ENCODE measurements at regions not wholly inside any gene's neighbourhood (a gene's known extent, or its start where the extent isn't known, plus 50 kb on each side); places are given as distances from the start of the nearest gene placed in this dataset.

GRCh38 chr16:86398622-86399021 is 111.7 kb upstream of the FOXF1 start:
- no peak overlapping the region for H3K27ac ChIP-seq (ENCODE audit: low read depth, low read length)
- no peaks in the 10 kb centered on the region for H3K4me1 ChIP-seq (ENCODE audit: control insufficient read depth, insufficient read depth, low read length)
- Mint-ChIP-seq H3K9me3 (no peaks in the 10 kb centered on the region), H3K4me1 (peaks cover 8% of the 10 kb centered on the region), H3K4me3 (no peak overlapping the region), H3K27me3 (ENCODE audit: insufficient read depth) (peaks cover 9% of the 10 kb centered on the region), H3K36me3 (ENCODE audit: low read depth) (no peaks in the 10 kb centered on the region), H3K27ac (no peak overlapping the region)
- DNase-seq, result no peak
- TF ChIP-seq CTCF (conservative IDR thresholded peaks at IDR 0.05), result no peak
- no peak overlapping the region for H3K4me3 ChIP-seq (ENCODE audit: low read length)
- no peak overlapping the region for H3K9ac ChIP-seq (ENCODE audit: extremely low read depth, low read length, poor library complexity, severe bottlenecking)
- no peaks in the 10 kb centered on the region for H3K36me3 ChIP-seq (ENCODE audit: control insufficient read depth, insufficient read depth, low read length)
- WGBS, 2 experiments (ENCODE audit: insufficient coverage in 1 of 2, insufficient read length in 1 of 2), result 93 to 97% methylated on average over 4 of the region's 4 CpGs
- no peaks in the 10 kb centered on the region for H3K9me3 ChIP-seq (ENCODE audit: control insufficient read depth, low read length)
- H3K27me3 ChIP-seq (ENCODE audit: control insufficient read depth, insufficient read depth, low read length, poor library complexity, severe bottlenecking), result no peaks in the 10 kb centered on the region

GRCh38 chr16:86401126-86401525 is 109.2 kb upstream of the FOXF1 start:
- H3K9ac ChIP-seq (ENCODE audit: extremely low read depth, low read length, poor library complexity, severe bottlenecking), result no peak overlapping the region
- peaks cover 11% of the 10 kb centered on the region for H3K27me3 Mint-ChIP-seq (ENCODE audit: insufficient read depth)
- H3K36me3 ChIP-seq (ENCODE audit: control insufficient read depth, insufficient read depth, low read length), result no peaks in the 10 kb centered on the region
- H3K27ac Mint-ChIP-seq, result no peak overlapping the region
- no peaks in the 10 kb centered on the region for H3K27me3 ChIP-seq (ENCODE audit: control insufficient read depth, insufficient read depth, low read length, poor library complexity, severe bottlenecking)
- H3K4me3 ChIP-seq (ENCODE audit: low read length), result no peak overlapping the region
- H3K4me3 Mint-ChIP-seq, result no peak overlapping the region
- WGBS, 2 experiments (ENCODE audit: insufficient coverage in 1 of 2, insufficient read length in 1 of 2), result 88 to 92% methylated on average over 3 to 8 of the region's 8 CpGs
- no peaks in the 10 kb centered on the region for H3K9me3 ChIP-seq (ENCODE audit: control insufficient read depth, low read length)
- no peak for TF ChIP-seq CTCF (conservative IDR thresholded peaks at IDR 0.05)
- H3K4me1 Mint-ChIP-seq, result peaks cover 11% of the 10 kb centered on the region
- H3K9me3 Mint-ChIP-seq, result no peaks in the 10 kb centered on the region
- H3K36me3 Mint-ChIP-seq (ENCODE audit: low read depth), result no peaks in the 10 kb centered on the region
- DNase-seq, result no peak
- H3K4me1 ChIP-seq (ENCODE audit: control insufficient read depth, insufficient read depth, low read length), result no peaks in the 10 kb centered on the region
- H3K27ac ChIP-seq (ENCODE audit: low read depth, low read length), result no peak overlapping the region

- no peak for TF ChIP-seq CTCF (conservative IDR thresholded peaks at IDR 0.05)
- H3K9me3 ChIP-seq (ENCODE audit: control insufficient read depth, low read length), result no peaks in the 10 kb centered on the region
- Mint-ChIP-seq H3K4me3 (no peak overlapping the region), H3K36me3 (ENCODE audit: low read depth) (no peaks in the 10 kb centered on the region), H3K9me3 (no peaks in the 10 kb centered on the region), H3K27me3 (ENCODE audit: insufficient read depth) (peaks cover 11% of the 10 kb centered on the region), H3K4me1 (peaks cover 8% of the 10 kb centered on the region), H3K27ac (no peak overlapping the region)
- no peaks in the 10 kb centered on the region for H3K4me1 ChIP-seq (ENCODE audit: control insufficient read depth, insufficient read depth, low read length)
- H3K36me3 ChIP-seq (ENCODE audit: control insufficient read depth, insufficient read depth, low read length), result no peaks in the 10 kb centered on the region
- no peak for DNase-seq
- 89 to 95% methylated on average over 6 to 7 of the region's 7 CpGs for WGBS, 2 experiments (ENCODE audit: insufficient coverage in 1 of 2, insufficient read length in 1 of 2)
- no peak overlapping the region for H3K9ac ChIP-seq (ENCODE audit: extremely low read depth, low read length, poor library complexity, severe bottlenecking)
- no peak overlapping the region for H3K27ac ChIP-seq (ENCODE audit: low read depth, low read length)
- no peaks in the 10 kb centered on the region for H3K27me3 ChIP-seq (ENCODE audit: control insufficient read depth, insufficient read depth, low read length, poor library complexity, severe bottlenecking)
- H3K4me3 ChIP-seq (ENCODE audit: low read length), result no peak overlapping the region
These were observed 107.2 kb upstream of the FOXF1 start for GRCh38 chr16:86403085-86403484.

Data from endodermal cell (in vitro differentiated cells).